CD8-positive, alpha-beta memory T cell (primary cell): ENCODE measurements at regions not wholly inside any gene's neighbourhood (a gene's known extent, or its start where the extent isn't known, plus 50 kb on each side); places are given as distances from the start of the nearest gene placed in this dataset.
A peak's percentile ranks its signal among the peaks of the same experiment; 100 is the strongest.

ENCODE experiments used
- CTCF ChIA-PET: fragments of 350-600 bp; sonication (Branson Sonifier 250); formaldehyde crosslinking; loops from one replicate; lab custom pipeline; 2021; ENCODE audit warnings: antibody characterized with exemption; lab: Charles Lee
- POLR2A ChIA-PET: fragments of 350-600 bp; sonication (Branson Sonifier 250); formaldehyde crosslinking; loops from one replicate; lab custom pipeline; 2021; ENCODE audit warnings: antibody characterized with exemption; lab: Charles Lee
- DNase-seq, 5 donors: peaks; one replicate each; pipeline versions ENCODE4 v3.0.0 to v3.0.0-alpha.2; 2020 to 2022; ENCODE audit warnings: mixed read lengths in 1 of 5
- H3K27ac ChIP-seq: one replicate; pipeline ENCODE4 v1.7.0; 2013; ENCODE audit warnings: low read depth, mild to moderate bottlenecking, low read length, moderate library complexity
- H3K27me3 ChIP-seq: 2 replicates; pipeline ENCODE4 v1.7.0; 2013; ENCODE audit warnings: low read length, mild to moderate bottlenecking; ENCODE audit not compliant: insufficient read depth, poor library complexity, severe bottlenecking
- H3K36me3 ChIP-seq: 2 replicates; pipeline ENCODE4 v1.7.0; 2013; ENCODE audit warnings: mild to moderate bottlenecking, low read length, moderate library complexity; ENCODE audit not compliant: insufficient read depth
- H3K4me1 ChIP-seq: 2 replicates; pipeline ENCODE4 v1.7.0; 2013; ENCODE audit warnings: mild to moderate bottlenecking, low read length, moderate library complexity; ENCODE audit not compliant: insufficient read depth
- H3K4me3 ChIP-seq: 2 replicates; pipeline ENCODE4 v1.7.0; 2013; ENCODE audit warnings: mild to moderate bottlenecking, low read length
- H3K9me3 ChIP-seq: 2 replicates; pipeline ENCODE4 v1.7.0; 2013; ENCODE audit warnings: mild to moderate bottlenecking, low read length
- H3K27ac Mint-ChIP-seq, 8 donors: one replicate each; pipeline ENCODE4 v1.8.0; 2020 to 2021; ENCODE audit warnings: mixed read lengths in 8 of 8, mild to moderate bottlenecking in 6 of 8, inconsistent platforms in 3 of 8, moderate library complexity in 3 of 8
- H3K27me3 Mint-ChIP-seq, 2 donors: one replicate each; pipeline ENCODE4 v1.8.0; 2020 to 2021; ENCODE audit warnings: mixed read lengths in 2 of 2, mild to moderate bottlenecking in 1 of 2, moderate library complexity in 1 of 2
- H3K36me3 Mint-ChIP-seq, 3 donors: one replicate each; pipeline ENCODE4 v1.8.0; 2020 to 2021; ENCODE audit warnings: mixed read lengths in 3 of 3, inconsistent platforms in 1 of 3, mild to moderate bottlenecking in 1 of 3
- H3K4me1 Mint-ChIP-seq, 3 donors: one replicate each; pipeline ENCODE4 v1.8.0; 2020 to 2021; ENCODE audit warnings: mixed read lengths in 3 of 3, inconsistent platforms in 1 of 3, mild to moderate bottlenecking in 1 of 3
- H3K4me3 Mint-ChIP-seq, 7 donors: one replicate each; pipeline ENCODE4 v1.8.0; 2020 to 2021; ENCODE audit warnings: mixed read lengths in 7 of 7, mild to moderate bottlenecking in 6 of 7, moderate library complexity in 4 of 7, inconsistent platforms in 2 of 7
- H3K9me3 Mint-ChIP-seq, 5 donors: one replicate each; pipeline ENCODE4 v1.8.0; 2020 to 2022; ENCODE audit warnings: mixed read lengths in 5 of 5, mild to moderate bottlenecking in 3 of 5, moderate library complexity in 2 of 5, inconsistent platforms in 1 of 5

DNA sequence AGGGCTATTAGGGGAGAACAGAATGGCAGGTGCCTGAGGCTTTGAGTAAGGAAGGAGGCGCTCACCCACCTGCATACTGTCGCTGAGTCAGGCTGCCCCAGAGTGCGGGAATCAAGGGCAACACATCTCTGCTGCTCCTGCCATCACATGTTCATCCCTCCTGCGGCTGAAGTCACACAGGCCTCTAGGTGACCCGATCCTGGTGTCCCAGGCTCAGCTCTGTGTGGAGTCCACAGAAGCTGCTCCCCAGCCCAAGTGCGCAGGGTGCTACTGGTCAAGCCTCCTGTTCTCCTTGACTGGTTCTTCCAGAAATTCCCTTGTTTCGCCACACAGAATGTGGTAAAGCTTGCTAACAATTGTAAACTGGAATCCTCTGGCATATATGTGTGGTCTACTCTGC lies 96.9 kb upstream of the IL6 start:
- POLR2A ChIA-PET, result no interaction called here
- peaks cover 5 to 24% of the 10 kb centered on the region in 2 donors for H3K27me3 Mint-ChIP-seq
- CTCF ChIA-PET, result no interaction called here

DNA sequence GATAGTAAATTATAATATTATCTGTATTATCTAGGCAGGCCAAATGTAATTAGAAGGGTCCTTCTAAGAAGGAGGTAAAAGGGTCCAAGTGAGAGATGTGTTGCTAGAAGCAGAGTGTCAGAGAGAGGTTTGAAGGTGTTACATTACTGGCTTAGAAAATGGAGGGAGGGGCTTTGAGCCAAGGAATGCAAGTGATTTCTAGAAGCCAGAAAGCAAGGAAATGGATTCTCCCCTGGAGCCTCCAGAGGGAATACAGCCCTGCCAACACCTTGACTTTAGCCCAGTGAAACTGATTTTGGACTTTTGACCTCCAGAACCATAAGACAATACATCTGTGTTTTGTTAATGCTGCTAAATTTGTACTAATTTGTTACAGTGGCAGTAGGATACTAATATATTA lies 97.9 kb upstream of the IL6 start:
- H3K27me3 Mint-ChIP-seq, result peaks cover under 1 to 21% of the 10 kb centered on the region in 2 donors

More for the DNA sequence above, 96.9 kb upstream of the IL6 start:
- Mint-ChIP-seq H3K9me3 (no peaks in the 10 kb centered on the region), H3K36me3 (no peaks in the 10 kb centered on the region), H3K4me1 (no peaks in the 10 kb centered on the region), H3K4me3 (no peak overlapping the region), H3K27ac (no peak overlapping the region)
- no peak for DNase-seq
- Histone ChIP-seq H3K36me3 (no peaks in the 10 kb centered on the region), H3K27me3 (no peaks in the 10 kb centered on the region), H3K4me1 (no peaks in the 10 kb centered on the region), H3K4me3 (no peak overlapping the region), H3K9me3 (no peaks in the 10 kb centered on the region), H3K27ac (no peak overlapping the region)

DNA sequence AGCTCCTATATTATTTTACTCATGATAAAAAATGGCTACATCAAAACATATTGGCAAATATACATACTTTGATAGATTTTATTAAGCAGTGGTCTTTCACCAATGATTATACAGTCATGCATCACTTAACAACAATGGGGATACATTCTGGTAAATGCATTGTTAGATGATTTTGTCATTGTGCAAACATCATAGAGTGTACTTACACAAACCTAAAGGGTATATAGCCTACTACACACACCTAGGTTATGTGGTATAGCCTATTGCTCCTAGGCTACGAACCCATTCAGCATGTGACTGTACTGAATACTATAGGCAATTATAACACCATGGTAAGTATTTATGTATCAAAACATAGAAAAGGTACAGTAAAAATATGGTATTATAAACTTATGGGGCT lies 98.9 kb upstream of the IL6 start:
- CTCF ChIA-PET, result no interaction called here
- no peak overlapping the region for H3K27ac Mint-ChIP-seq
- no peaks in the 10 kb centered on the region for H3K9me3 Mint-ChIP-seq
- Histone ChIP-seq H3K36me3 (no peaks in the 10 kb centered on the region), H3K4me1 (no peaks in the 10 kb centered on the region), H3K9me3 (no peaks in the 10 kb centered on the region), H3K27ac (no peak overlapping the region), H3K4me3 (no peak overlapping the region), H3K27me3 (no peaks in the 10 kb centered on the region)
- POLR2A ChIA-PET, result no interaction called here
- DNase-seq, result no peak
- H3K4me1 Mint-ChIP-seq, result no peaks in the 10 kb centered on the region
- H3K4me3 Mint-ChIP-seq, result no peak overlapping the region
- H3K36me3 Mint-ChIP-seq, result no peaks in the 10 kb centered on the region
- H3K27me3 Mint-ChIP-seq, result peaks cover 0 to 15% of the 10 kb centered on the region in 2 donors

More for the DNA sequence above, 97.9 kb upstream of the IL6 start:
- H3K4me3 Mint-ChIP-seq, result no peak overlapping the region
- no peak overlapping the region for H3K4me3 ChIP-seq
- H3K27me3 ChIP-seq, result no peaks in the 10 kb centered on the region
- no peak overlapping the region for H3K27ac Mint-ChIP-seq
- no peaks in the 10 kb centered on the region for H3K4me1 Mint-ChIP-seq
- no peaks in the 10 kb centered on the region for H3K9me3 Mint-ChIP-seq
- no peak for DNase-seq
- POLR2A ChIA-PET, result no interaction called here
- no peaks in the 10 kb centered on the region for H3K36me3 ChIP-seq
- no peaks in the 10 kb centered on the region for H3K9me3 ChIP-seq
- H3K27ac ChIP-seq, result no peak overlapping the region
- H3K36me3 Mint-ChIP-seq, result no peaks in the 10 kb centered on the region
- CTCF ChIA-PET, result no interaction called here
- H3K4me1 ChIP-seq, result no peaks in the 10 kb centered on the region

DNA sequence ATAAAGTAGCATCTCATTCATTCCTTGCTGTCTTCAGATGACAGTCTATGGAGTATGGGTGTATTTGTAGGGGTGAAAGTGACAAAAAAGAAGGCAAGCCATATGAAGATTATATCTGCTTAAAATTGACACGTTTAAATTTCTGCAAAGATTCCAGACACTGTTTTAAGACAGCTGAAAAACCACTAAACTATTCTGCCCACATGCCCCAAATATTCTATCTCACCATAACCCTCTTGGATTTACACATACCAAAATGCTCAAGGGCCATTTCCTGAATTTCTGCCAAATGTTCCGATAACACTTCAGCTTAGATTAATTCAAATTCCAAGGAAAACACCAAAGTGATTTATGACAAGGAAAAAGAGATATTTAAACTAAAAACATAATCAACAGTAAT lies 99.9 kb upstream of the IL6 start:
- H3K4me3 ChIP-seq, result no peak overlapping the region
- H3K27ac ChIP-seq, result no peak overlapping the region
- ChIA-PET CTCF (no interaction called here), POLR2A (no interaction called here)
- no peaks in the 10 kb centered on the region for H3K9me3 ChIP-seq
- Mint-ChIP-seq H3K27me3 (peaks cover 0 to 11% of the 10 kb centered on the region in 2 donors), H3K27ac (no peak overlapping the region), H3K4me1 (no peaks in the 10 kb centered on the region), H3K36me3 (no peaks in the 10 kb centered on the region), H3K9me3 (no peaks in the 10 kb centered on the region), H3K4me3 (no peak overlapping the region)
- no peak for DNase-seq
- H3K36me3 ChIP-seq, result no peaks in the 10 kb centered on the region
- no peaks in the 10 kb centered on the region for H3K27me3 ChIP-seq
- no peaks in the 10 kb centered on the region for H3K4me1 ChIP-seq

DNA sequence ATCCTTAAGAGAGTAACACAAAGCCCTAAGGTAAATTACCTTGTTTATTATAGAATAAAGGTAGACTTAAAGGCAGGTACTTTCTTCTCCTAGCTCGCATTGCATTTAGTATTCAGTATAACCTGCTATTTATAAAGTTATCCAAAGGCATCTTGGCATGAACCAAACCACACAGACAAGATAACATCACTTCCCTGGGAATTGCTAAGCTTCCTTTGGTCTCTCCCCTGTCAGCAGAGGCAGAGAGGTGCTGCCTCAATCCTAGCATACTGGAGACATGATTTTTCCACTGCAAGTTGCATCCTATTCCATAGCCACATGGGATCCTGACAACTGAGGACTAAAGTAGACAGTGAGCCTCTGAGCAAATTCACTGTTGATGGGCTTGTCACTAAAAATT lies 101.7 kb upstream of the IL6 start:
- CTCF ChIA-PET, result no interaction called here
- POLR2A ChIA-PET, result no interaction called here
- no peaks in the 10 kb centered on the region for H3K4me1 Mint-ChIP-seq
- no peaks in the 10 kb centered on the region for H3K36me3 Mint-ChIP-seq
- no peak for DNase-seq
- H3K27ac ChIP-seq, result no peak overlapping the region
- H3K9me3 Mint-ChIP-seq, result peaks cover 0 to 3% (median 0%) of the 10 kb centered on the region in 5 donors
- H3K9me3 ChIP-seq, result no peaks in the 10 kb centered on the region
- no peak overlapping the region for H3K4me3 ChIP-seq
- H3K27me3 ChIP-seq, result no peaks in the 10 kb centered on the region
- no peak overlapping the region for H3K4me3 Mint-ChIP-seq
- H3K4me1 ChIP-seq, result no peaks in the 10 kb centered on the region
- peaks cover 0 to 4% of the 10 kb centered on the region in 2 donors for H3K27me3 Mint-ChIP-seq
- no peak overlapping the region for H3K27ac Mint-ChIP-seq
- H3K36me3 ChIP-seq, result no peaks in the 10 kb centered on the region

DNA sequence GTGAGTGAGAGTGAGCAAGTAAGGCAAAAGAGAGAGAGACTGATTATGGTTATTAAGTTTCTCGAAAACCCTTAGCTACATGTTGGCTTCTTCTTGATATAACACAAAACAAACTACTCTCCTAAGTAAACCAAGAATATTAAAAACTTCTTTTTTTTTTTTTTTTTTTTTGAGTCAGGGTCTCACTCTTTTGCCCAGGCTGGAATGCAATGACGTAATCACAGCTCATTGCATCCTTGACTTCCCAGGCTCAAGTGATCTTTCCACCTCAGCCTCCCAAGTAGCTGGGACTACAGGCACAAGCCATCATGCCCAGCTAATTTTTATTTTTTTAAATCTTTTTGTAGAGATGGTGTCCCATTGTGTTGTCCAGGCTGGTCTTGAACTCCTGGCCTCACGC lies 102.2 kb upstream of the IL6 start:
- Mint-ChIP-seq H3K4me1 (no peaks in the 10 kb centered on the region), H3K27me3 (peaks cover 0 to 4% of the 10 kb centered on the region in 2 donors), H3K27ac (no peak overlapping the region), H3K4me3 (no peak overlapping the region), H3K9me3 (peaks cover 0 to 3% (median 0%) of the 10 kb centered on the region in 5 donors), H3K36me3 (no peaks in the 10 kb centered on the region)
- H3K36me3 ChIP-seq, result no peaks in the 10 kb centered on the region
- H3K27me3 ChIP-seq, result no peaks in the 10 kb centered on the region
- ChIA-PET POLR2A (no interaction called here), CTCF (no interaction called here)
- no peak overlapping the region for H3K4me3 ChIP-seq
- no peaks in the 10 kb centered on the region for H3K4me1 ChIP-seq
- H3K9me3 ChIP-seq, result no peaks in the 10 kb centered on the region
- DNase-seq, result no peak
- H3K27ac ChIP-seq, result no peak overlapping the region

DNA sequence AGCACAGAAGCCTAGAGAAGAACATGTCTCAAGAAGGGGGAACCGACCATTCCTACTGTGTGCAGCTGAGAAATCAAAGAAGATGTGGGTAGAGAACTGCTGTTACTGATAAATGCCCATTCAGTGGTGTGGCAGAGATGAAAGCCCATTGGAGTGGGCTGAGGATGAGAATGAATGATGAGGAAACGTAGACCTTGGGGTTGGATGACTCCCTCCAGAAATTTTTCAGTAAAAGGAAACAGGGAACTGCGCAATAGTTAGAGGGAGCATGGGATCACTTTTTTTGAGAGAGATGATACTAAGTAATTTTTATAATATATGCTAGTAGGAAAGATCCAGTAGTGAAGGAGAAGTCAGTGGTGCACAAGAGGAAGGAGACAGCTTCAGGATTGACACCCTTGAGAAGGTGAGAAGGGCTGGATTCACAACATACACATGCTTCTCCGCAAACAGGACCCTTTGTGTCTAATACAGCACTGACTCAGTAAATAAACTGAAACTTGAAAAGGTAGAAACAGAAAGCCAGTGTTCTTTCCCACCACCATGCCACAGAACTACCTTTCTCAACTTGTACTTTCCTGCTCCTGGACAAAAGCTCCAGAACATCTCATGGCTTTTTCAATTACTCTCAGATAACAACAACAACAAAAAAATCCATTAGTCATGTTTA lies 104.7 kb upstream of the IL6 start:
- no peak overlapping the region for H3K27ac ChIP-seq
- ChIA-PET POLR2A (no interaction called here), CTCF (no interaction called here)
- Mint-ChIP-seq H3K27me3 (peaks cover 2 to 4% of the 10 kb centered on the region in 2 donors), H3K27ac (peak overlapping the region in 1 of 8 donors; percentile 26), H3K9me3 (peaks cover 7 to 17% (median 10%) of the 10 kb centered on the region in 5 donors), H3K36me3 (no peaks in the 10 kb centered on the region), H3K4me1 (no peaks in the 10 kb centered on the region), H3K4me3 (no peak overlapping the region)
- no peaks in the 10 kb centered on the region for H3K9me3 ChIP-seq
- no peaks in the 10 kb centered on the region for H3K27me3 ChIP-seq
- H3K4me1 ChIP-seq, result no peaks in the 10 kb centered on the region
- H3K4me3 ChIP-seq, result no peak overlapping the region
- H3K36me3 ChIP-seq, result no peaks in the 10 kb centered on the region
- no peak for DNase-seq

DNA sequence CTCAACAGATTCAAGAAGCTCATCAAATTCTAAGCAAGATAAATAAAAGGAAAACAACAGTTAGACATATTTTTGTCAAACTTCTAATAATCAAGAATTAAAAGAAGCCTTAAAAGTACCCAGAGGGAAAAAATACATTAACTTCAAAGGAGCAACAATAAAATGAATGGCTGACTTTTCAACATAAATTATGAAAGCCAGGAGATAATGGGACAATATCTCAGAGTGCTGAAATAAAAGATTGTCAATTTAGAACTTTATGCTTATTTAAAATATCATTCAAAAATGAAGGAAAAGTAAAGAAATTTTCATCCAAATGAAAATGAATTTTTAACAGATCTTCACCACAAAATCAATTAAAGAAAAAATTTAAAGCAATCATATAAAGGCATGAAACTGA lies 108.5 kb upstream of the IL6 start:
- CTCF ChIA-PET, result no interaction called here
- POLR2A ChIA-PET, result no interaction called here

More for the DNA sequence above, 108.5 kb upstream of the IL6 start:
- Histone ChIP-seq H3K27ac (no peak overlapping the region), H3K9me3 (no peaks in the 10 kb centered on the region), H3K4me1 (no peaks in the 10 kb centered on the region), H3K36me3 (no peaks in the 10 kb centered on the region), H3K4me3 (no peak overlapping the region), H3K27me3 (no peaks in the 10 kb centered on the region)
- H3K9me3 Mint-ChIP-seq, result peaks cover 8 to 24% (median 17%) of the 10 kb centered on the region in 5 donors
- H3K4me3 Mint-ChIP-seq, result no peak overlapping the region
- DNase-seq, result no peak
- H3K36me3 Mint-ChIP-seq, result no peaks in the 10 kb centered on the region
- H3K4me1 Mint-ChIP-seq, result no peaks in the 10 kb centered on the region
- no peak overlapping the region for H3K27ac Mint-ChIP-seq
- peaks cover 4 to 8% of the 10 kb centered on the region in 2 donors for H3K27me3 Mint-ChIP-seq
